ENCODE measurements at regions not wholly inside any gene's neighbourhood (a gene's known extent, or its start where the extent isn't known, plus 50 kb on each side); places are given as distances from the start of the nearest gene placed in this dataset.

- Histone ChIP-seq H3K36me3 (ENCODE audit: insufficient read depth, low read length) (no peaks in the 10 kb centered on the region), H4K20me1 (ENCODE audit: insufficient read depth, low read length) (no peaks in the 10 kb centered on the region), H3K4me1 (ENCODE audit: insufficient read depth, low read length) (no peaks in the 10 kb centered on the region), H3K27ac (ENCODE audit: low read length) (no peak overlapping the region), H3K79me2 (ENCODE audit: insufficient read depth, low read length) (no peaks in the 10 kb centered on the region), H3K4me3 (ENCODE audit: low read depth in 1 of 2, low read length in 2 of 2) (no peak overlapping the region), H3K9ac (ENCODE audit: low read depth, low read length) (no peak overlapping the region), H3K9me3 (ENCODE audit: insufficient read depth, low read length, severe bottlenecking) (no peaks in the 10 kb centered on the region), H3K4me2 (ENCODE audit: insufficient read depth, low read length) (no peak overlapping the region), H3K27me3 (ENCODE audit: insufficient read depth, low read length, poor library complexity) (no peaks in the 10 kb centered on the region), H2AFZ (ENCODE audit: low read depth, low read length) (no peak overlapping the region)
- TF ChIP-seq CTCF (IDR thresholded peaks at IDR 0.05; ENCODE audit: borderline replicate concordance, extremely low read depth, low read length, poor library complexity, severe bottlenecking) = no peak
- no peak for TF ChIP-seq EZH2 (IDR thresholded peaks at IDR 0.05; ENCODE audit: borderline replicate concordance, low read depth, low read length, severe bottlenecking)
- no peak for ATAC-seq (ENCODE audit: insufficient read depth, low read depth)
- DNase-seq = no peak
Observed at GRCh38 chr3:76063019-76063418, 277.7 kb upstream of the ZNF717 start.

GRCh38 chr3:76063811-76064210 is 278.5 kb upstream of the ZNF717 start:
- Histone ChIP-seq H3K4me2 (ENCODE audit: insufficient read depth, low read length) (no peak overlapping the region), H4K20me1 (ENCODE audit: insufficient read depth, low read length) (no peaks in the 10 kb centered on the region)

GRCh38 chr3:76065964-76066363 is 280.6 kb upstream of the ZNF717 start:
- Histone ChIP-seq H3K27ac (ENCODE audit: low read length) (no peak overlapping the region), H3K4me2 (ENCODE audit: insufficient read depth, low read length) (no peak overlapping the region), H3K4me3 (ENCODE audit: low read depth in 1 of 2, low read length in 2 of 2) (no peak overlapping the region), H3K9me3 (ENCODE audit: insufficient read depth, low read length, severe bottlenecking) (no peaks in the 10 kb centered on the region), H3K4me1 (ENCODE audit: insufficient read depth, low read length) (no peaks in the 10 kb centered on the region), H4K20me1 (ENCODE audit: insufficient read depth, low read length) (no peaks in the 10 kb centered on the region), H2AFZ (ENCODE audit: low read depth, low read length) (no peak overlapping the region), H3K36me3 (ENCODE audit: insufficient read depth, low read length) (no peaks in the 10 kb centered on the region), H3K9ac (ENCODE audit: low read depth, low read length) (no peak overlapping the region), H3K79me2 (ENCODE audit: insufficient read depth, low read length) (no peaks in the 10 kb centered on the region), H3K27me3 (ENCODE audit: insufficient read depth, low read length, poor library complexity) (no peaks in the 10 kb centered on the region)
- no peak for DNase-seq
- TF ChIP-seq EZH2 (IDR thresholded peaks at IDR 0.05; ENCODE audit: borderline replicate concordance, low read depth, low read length, severe bottlenecking) (no peak), CTCF (IDR thresholded peaks at IDR 0.05; ENCODE audit: borderline replicate concordance, extremely low read depth, low read length, poor library complexity, severe bottlenecking) (no peak)
- ATAC-seq (ENCODE audit: insufficient read depth, low read depth) = no peak

More at GRCh38 chr3:76063811-76064210, 278.5 kb upstream of the ZNF717 start:
- TF ChIP-seq EZH2 (IDR thresholded peaks at IDR 0.05; ENCODE audit: borderline replicate concordance, low read depth, low read length, severe bottlenecking) (no peak), CTCF (IDR thresholded peaks at IDR 0.05; ENCODE audit: borderline replicate concordance, extremely low read depth, low read length, poor library complexity, severe bottlenecking) (no peak)
- no peaks in the 10 kb centered on the region for H3K4me1 ChIP-seq (ENCODE audit: insufficient read depth, low read length)
- no peak overlapping the region for H3K9ac ChIP-seq (ENCODE audit: low read depth, low read length)
- no peaks in the 10 kb centered on the region for H3K36me3 ChIP-seq (ENCODE audit: insufficient read depth, low read length)
- no peak overlapping the region for H3K4me3 ChIP-seq (ENCODE audit: low read depth in 1 of 2, low read length in 2 of 2)
- ATAC-seq (ENCODE audit: insufficient read depth, low read depth) (no peak), DNase-seq (no peak)
- no peaks in the 10 kb centered on the region for H3K9me3 ChIP-seq (ENCODE audit: insufficient read depth, low read length, severe bottlenecking)
- H3K27me3 ChIP-seq (ENCODE audit: insufficient read depth, low read length, poor library complexity) = no peaks in the 10 kb centered on the region
- no peak overlapping the region for H2AFZ ChIP-seq (ENCODE audit: low read depth, low read length)
- no peak overlapping the region for H3K27ac ChIP-seq (ENCODE audit: low read length)
- H3K79me2 ChIP-seq (ENCODE audit: insufficient read depth, low read length) = no peaks in the 10 kb centered on the region

GRCh38 chr3:76078101-76078500 is 292.8 kb upstream of the ZNF717 start:
- no peak overlapping the region for H3K27ac ChIP-seq (ENCODE audit: low read length)
- no peaks in the 10 kb centered on the region for H3K36me3 ChIP-seq (ENCODE audit: insufficient read depth, low read length)
- TF ChIP-seq CTCF (IDR thresholded peaks at IDR 0.05; ENCODE audit: borderline replicate concordance, extremely low read depth, low read length, poor library complexity, severe bottlenecking) = no peak
- no peak overlapping the region for H3K4me2 ChIP-seq (ENCODE audit: insufficient read depth, low read length)
- H3K79me2 ChIP-seq (ENCODE audit: insufficient read depth, low read length) = no peaks in the 10 kb centered on the region
- no peak overlapping the region for H3K9ac ChIP-seq (ENCODE audit: low read depth, low read length)
- no peaks in the 10 kb centered on the region for H4K20me1 ChIP-seq (ENCODE audit: insufficient read depth, low read length)
- H3K9me3 ChIP-seq (ENCODE audit: insufficient read depth, low read length, severe bottlenecking) = no peaks in the 10 kb centered on the region
- H2AFZ ChIP-seq (ENCODE audit: low read depth, low read length) = no peak overlapping the region
- DNase-seq = no peak
- H3K4me1 ChIP-seq (ENCODE audit: insufficient read depth, low read length) = no peaks in the 10 kb centered on the region
- H3K4me3 ChIP-seq (ENCODE audit: low read depth in 1 of 2, low read length in 2 of 2) = no peak overlapping the region
- H3K27me3 ChIP-seq (ENCODE audit: insufficient read depth, low read length, poor library complexity) = no peaks in the 10 kb centered on the region
- ATAC-seq (ENCODE audit: insufficient read depth, low read depth) = no peak

Data from DND-41 (cell line).